Activated naive CD8-positive, alpha-beta T cell (primary cell): ENCODE measurements at regions not wholly inside any gene's neighbourhood (a gene's known extent, or its start where the extent isn't known, plus 50 kb on each side); places are given as distances from the start of the nearest gene placed in this dataset.
"Not testable (repeated sequence)": the region's sequence is repeated elsewhere in the genome, so short reads cannot be mapped to it uniquely, and the experiment has no call there.

ENCODE experiments used
- H3K27ac Mint-ChIP-seq: one replicate; pipeline ENCODE4 v1.8.0; 2021; ENCODE audit warnings: mixed read lengths
- H3K27me3 Mint-ChIP-seq: one replicate; pipeline ENCODE4 v1.8.0; 2021; ENCODE audit warnings: mixed read lengths
- H3K36me3 Mint-ChIP-seq: one replicate; pipeline ENCODE4 v1.8.0; 2021; ENCODE audit warnings: mixed read lengths
- H3K4me1 Mint-ChIP-seq: one replicate; pipeline ENCODE4 v1.8.0; 2021; ENCODE audit warnings: low read depth, mixed read lengths
- H3K4me3 Mint-ChIP-seq: one replicate; pipeline ENCODE4 v1.8.0; 2021; ENCODE audit warnings: mild to moderate bottlenecking, mixed read lengths
- H3K9me3 Mint-ChIP-seq: one replicate; pipeline ENCODE4 v1.8.0; 2021; ENCODE audit warnings: low read depth, mixed read lengths

DNA sequence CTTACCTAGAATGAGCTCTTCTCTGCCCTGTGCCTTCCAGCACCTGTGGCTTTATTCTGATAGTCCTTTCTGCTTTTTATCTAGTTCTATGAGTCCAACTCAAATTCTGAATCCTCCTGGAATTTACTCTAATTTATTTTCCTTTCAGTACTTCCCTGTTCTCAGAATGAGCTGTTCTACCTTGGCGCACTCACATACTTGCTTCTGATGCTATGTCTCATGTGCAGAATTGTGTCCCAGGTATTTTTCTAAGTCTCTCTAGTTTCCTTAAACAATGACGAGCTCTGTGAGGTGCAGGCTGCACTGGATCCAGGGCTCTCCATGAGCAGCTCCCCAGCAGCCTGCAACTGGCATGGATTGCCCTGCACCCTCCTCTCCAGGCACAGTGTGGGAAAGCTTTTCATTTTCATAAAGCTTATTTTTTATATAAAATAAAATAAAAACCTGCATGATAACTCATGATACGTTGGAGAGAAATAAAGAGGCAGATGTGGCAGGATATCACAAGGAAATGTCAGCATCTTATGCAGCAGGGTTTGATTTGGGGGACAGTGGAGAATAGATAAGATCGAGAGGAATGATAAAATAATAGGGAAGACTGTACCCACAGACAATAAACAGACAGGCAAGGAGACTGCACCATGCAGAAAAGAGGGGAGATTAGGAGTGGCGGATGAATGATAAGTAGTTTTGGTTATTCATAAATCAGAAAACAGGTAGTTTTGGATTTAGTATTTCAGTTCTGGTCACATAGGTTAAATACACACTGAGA, 258.2 kb upstream of the POM121L12 start:
- H3K9me3 Mint-ChIP-seq, result peaks cover 18% of the 10 kb centered on the region
- H3K27me3 Mint-ChIP-seq, result no peaks in the 10 kb centered on the region
- H3K27ac Mint-ChIP-seq, result no peak overlapping the region
- H3K36me3 Mint-ChIP-seq, result no peaks in the 10 kb centered on the region
- no peaks in the 10 kb centered on the region for H3K4me1 Mint-ChIP-seq
- H3K4me3 Mint-ChIP-seq, result no peak overlapping the region

- peaks cover 18% of the 10 kb centered on the region for H3K9me3 Mint-ChIP-seq
Measured at GRCh38 chr7:52775876-52776275, 259.6 kb upstream of the POM121L12 start.

DNA sequence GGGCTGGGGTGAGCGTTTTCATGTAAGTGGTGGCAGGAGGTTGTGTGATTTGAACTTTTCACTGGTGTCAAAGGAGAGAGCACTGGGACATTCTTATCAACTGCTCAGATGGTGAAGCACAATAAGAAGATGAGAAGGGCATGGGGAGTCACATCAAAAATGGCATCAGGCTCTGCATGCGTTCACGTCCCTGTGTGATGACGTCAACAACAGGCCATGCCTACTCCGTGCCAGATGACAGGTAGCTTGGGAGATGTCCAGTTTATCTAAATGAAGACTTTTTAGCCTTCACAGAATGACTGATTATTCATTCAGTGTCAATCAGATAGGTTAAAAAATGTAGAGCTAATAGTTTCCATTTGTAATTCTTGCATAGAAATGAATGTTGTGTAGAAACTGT, 264.3 kb upstream of the POM121L12 start:
- H3K27me3 Mint-ChIP-seq, result no peaks in the 10 kb centered on the region
- H3K27ac Mint-ChIP-seq, result no peak overlapping the region
- no peak overlapping the region for H3K4me3 Mint-ChIP-seq
- no peaks in the 10 kb centered on the region for H3K4me1 Mint-ChIP-seq
- no peaks in the 10 kb centered on the region for H3K36me3 Mint-ChIP-seq
- peaks cover 5% of the 10 kb centered on the region for H3K9me3 Mint-ChIP-seq

More at GRCh38 chr7:52775876-52776275, 259.6 kb upstream of the POM121L12 start:
- Mint-ChIP-seq H3K27ac (no peak overlapping the region), H3K27me3 (no peaks in the 10 kb centered on the region), H3K4me1 (no peaks in the 10 kb centered on the region), H3K4me3 (no peak overlapping the region), H3K36me3 (no peaks in the 10 kb centered on the region)

GRCh38 chr7:52764492-52765169, 270.8 kb upstream of the POM121L12 start:
- Mint-ChIP-seq H3K4me1 (no peaks in the 10 kb centered on the region), H3K9me3 (peaks cover 3% of the 10 kb centered on the region), H3K27me3 (no peaks in the 10 kb centered on the region), H3K4me3 (no peak overlapping the region), H3K27ac (no peak overlapping the region), H3K36me3 (no peaks in the 10 kb centered on the region)

- H3K27ac Mint-ChIP-seq, result no peak overlapping the region
- no peaks in the 10 kb centered on the region for H3K4me1 Mint-ChIP-seq
- H3K36me3 Mint-ChIP-seq, result no peaks in the 10 kb centered on the region
- H3K4me3 Mint-ChIP-seq, result no peak overlapping the region
- H3K9me3 Mint-ChIP-seq, result peaks cover 8% of the 10 kb centered on the region
- no peaks in the 10 kb centered on the region for H3K27me3 Mint-ChIP-seq
Measured at GRCh38 chr7:52758356-52758755, 277.1 kb upstream of the POM121L12 start.

GRCh38 chr7:52753855-52754254, 281.6 kb upstream of the POM121L12 start:
- H3K36me3 Mint-ChIP-seq, result no peaks in the 10 kb centered on the region
- no peaks in the 10 kb centered on the region for H3K27me3 Mint-ChIP-seq
- no peak overlapping the region for H3K27ac Mint-ChIP-seq
- H3K4me3 Mint-ChIP-seq, result no peak overlapping the region
- H3K9me3 Mint-ChIP-seq, result peaks cover 11% of the 10 kb centered on the region
- H3K4me1 Mint-ChIP-seq, result no peaks in the 10 kb centered on the region

DNA sequence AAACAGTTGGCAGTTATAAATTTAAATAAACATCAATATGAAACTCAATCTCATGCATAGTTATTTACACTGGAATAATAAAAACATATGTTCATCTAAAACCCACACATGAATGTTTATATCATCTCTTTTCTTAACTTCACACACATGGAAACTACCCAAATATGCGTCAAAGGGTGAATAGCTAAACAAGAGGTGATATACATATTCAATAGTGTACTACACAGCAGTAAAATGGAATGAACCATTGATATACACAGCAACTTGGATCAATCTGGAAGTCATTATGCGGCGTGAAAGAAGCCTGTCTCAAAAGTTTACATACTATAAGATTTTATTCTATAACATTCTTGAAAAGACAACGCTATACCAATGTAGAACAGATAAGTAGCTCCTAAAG, 282.5 kb upstream of the POM121L12 start:
- no peaks in the 10 kb centered on the region for H3K36me3 Mint-ChIP-seq
- H3K9me3 Mint-ChIP-seq, result peaks cover 11% of the 10 kb centered on the region
- H3K27me3 Mint-ChIP-seq, result no peaks in the 10 kb centered on the region
- no peak overlapping the region for H3K27ac Mint-ChIP-seq
- no peaks in the 10 kb centered on the region for H3K4me1 Mint-ChIP-seq
- no peak overlapping the region for H3K4me3 Mint-ChIP-seq

GRCh38 chr7:52749880-52750279, 285.6 kb upstream of the POM121L12 start:
- Mint-ChIP-seq H3K4me3 (no peak overlapping the region), H3K27ac (no peak overlapping the region), H3K4me1 (no peaks in the 10 kb centered on the region), H3K27me3 (no peaks in the 10 kb centered on the region), H3K9me3 (peaks cover 10% of the 10 kb centered on the region), H3K36me3 (no peaks in the 10 kb centered on the region)

DNA sequence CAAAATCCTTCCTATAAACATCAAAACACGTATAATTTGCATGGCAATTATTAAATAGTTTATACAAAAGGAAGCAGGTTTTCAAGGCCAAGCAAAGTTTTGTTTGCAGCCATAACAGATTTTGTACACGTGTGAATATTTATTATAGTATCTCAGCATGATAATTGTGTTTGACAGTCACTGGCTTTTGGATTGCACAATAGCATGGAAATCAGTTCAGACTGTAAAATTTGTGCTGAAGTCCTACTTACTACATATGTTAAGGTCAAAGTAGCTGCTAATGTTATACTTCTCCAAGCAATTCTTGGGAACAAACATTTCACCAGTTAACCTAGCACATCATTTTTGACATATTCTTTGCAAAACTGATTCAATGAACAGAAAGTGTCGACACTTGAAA, 287.6 kb upstream of the POM121L12 start:
- H3K4me1 Mint-ChIP-seq, result no peaks in the 10 kb centered on the region
- no peak overlapping the region for H3K4me3 Mint-ChIP-seq
- no peak overlapping the region for H3K27ac Mint-ChIP-seq
- H3K27me3 Mint-ChIP-seq, result no peaks in the 10 kb centered on the region
- H3K36me3 Mint-ChIP-seq, result no peaks in the 10 kb centered on the region
- peaks cover 10% of the 10 kb centered on the region for H3K9me3 Mint-ChIP-seq

- Mint-ChIP-seq H3K36me3 (no peaks in the 10 kb centered on the region), H3K9me3 (peaks cover 3% of the 10 kb centered on the region), H3K4me3 (no peak overlapping the region), H3K27ac (no peak overlapping the region), H3K27me3 (no peaks in the 10 kb centered on the region), H3K4me1 (no peaks in the 10 kb centered on the region)
Measured at GRCh38 chr7:52741670-52742290, 293.7 kb upstream of the POM121L12 start.

DNA sequence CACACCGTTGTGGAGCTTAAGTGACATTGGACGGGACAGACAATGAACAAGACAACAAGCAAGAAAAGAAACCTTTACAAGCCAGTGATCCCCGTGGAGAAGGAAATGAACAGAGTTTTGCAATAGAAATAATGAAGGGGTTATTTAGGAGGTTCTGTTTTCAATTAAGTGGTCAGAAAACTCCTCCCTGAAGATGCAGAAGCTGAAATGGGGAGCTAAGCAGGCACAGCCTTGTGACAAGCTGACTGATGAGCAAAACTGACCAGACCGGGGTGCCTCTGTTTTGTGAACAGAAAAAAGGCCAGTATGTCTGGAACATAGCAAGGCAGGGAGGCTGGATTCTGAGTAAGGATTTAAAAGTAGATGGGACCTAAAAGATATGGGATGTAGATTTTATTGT, 299.8 kb upstream of the POM121L12 start:
- Mint-ChIP-seq H3K4me1 (no peaks in the 10 kb centered on the region), H3K27me3 (no peaks in the 10 kb centered on the region), H3K4me3 (no peak overlapping the region), H3K27ac (no peak overlapping the region), H3K9me3 (peaks cover 14% of the 10 kb centered on the region), H3K36me3 (no peaks in the 10 kb centered on the region)

DNA sequence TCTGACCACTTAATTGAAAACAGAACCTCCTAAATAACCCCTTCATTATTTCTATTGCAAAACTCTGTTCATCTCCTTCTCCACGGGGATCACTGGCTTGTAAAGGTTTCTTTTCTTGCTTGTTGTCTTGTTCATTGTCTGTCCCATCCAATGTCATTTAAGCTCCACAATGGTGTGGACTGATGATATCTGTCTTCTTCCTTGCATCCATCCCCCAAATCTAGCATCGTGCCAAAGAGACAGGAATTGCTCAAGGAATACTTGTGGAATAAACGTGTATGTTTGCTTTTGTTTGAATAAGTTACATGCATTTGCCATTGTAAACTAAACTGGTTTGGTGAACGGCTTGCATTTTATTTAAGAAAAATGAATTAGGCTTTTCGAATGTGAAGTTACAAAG, 306.8 kb upstream of the POM121L12 start:
- H3K27ac Mint-ChIP-seq, H3K4me3 Mint-ChIP-seq, H3K27me3 Mint-ChIP-seq, H3K4me1 Mint-ChIP-seq, H3K36me3 Mint-ChIP-seq, H3K9me3 Mint-ChIP-seq: not testable (repeated sequence)

DNA sequence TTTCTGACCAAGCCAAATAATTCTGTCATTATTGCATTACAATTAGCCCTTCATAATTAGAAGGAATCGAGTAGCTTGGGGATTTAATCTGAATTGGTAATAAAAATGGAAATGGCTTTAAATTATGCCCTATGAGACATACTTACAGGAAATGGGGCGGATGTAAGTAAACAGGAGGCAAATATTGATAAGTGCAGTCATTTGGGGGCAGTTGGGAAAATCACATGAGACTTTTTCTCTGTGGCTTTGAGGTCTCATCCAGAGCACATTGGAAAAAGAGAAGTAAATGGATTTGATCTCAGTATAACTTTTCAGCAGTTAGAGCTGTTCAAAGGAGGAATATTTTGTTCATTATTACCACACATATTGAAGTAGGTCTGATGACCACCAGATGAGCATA, 307.8 kb upstream of the POM121L12 start:
- no peaks in the 10 kb centered on the region for H3K27me3 Mint-ChIP-seq
- no peak overlapping the region for H3K27ac Mint-ChIP-seq
- H3K36me3 Mint-ChIP-seq, result no peaks in the 10 kb centered on the region

GRCh38 chr7:52726986-52727385, 308.4 kb upstream of the POM121L12 start:
- Mint-ChIP-seq H3K27ac (no peak overlapping the region), H3K4me3 (no peak overlapping the region), H3K9me3 (peaks cover 8% of the 10 kb centered on the region), H3K27me3 (no peaks in the 10 kb centered on the region), H3K36me3 (no peaks in the 10 kb centered on the region), H3K4me1 (no peaks in the 10 kb centered on the region)

More for the DNA sequence above, 307.8 kb upstream of the POM121L12 start:
- H3K4me1 Mint-ChIP-seq, result no peaks in the 10 kb centered on the region
- H3K9me3 Mint-ChIP-seq, result peaks cover 8% of the 10 kb centered on the region
- no peak overlapping the region for H3K4me3 Mint-ChIP-seq

GRCh38 chr7:52726493-52726892, 308.9 kb upstream of the POM121L12 start:
- H3K36me3 Mint-ChIP-seq, result no peaks in the 10 kb centered on the region
- H3K27me3 Mint-ChIP-seq, result no peaks in the 10 kb centered on the region
- peaks cover 8% of the 10 kb centered on the region for H3K9me3 Mint-ChIP-seq
- H3K4me3 Mint-ChIP-seq, result no peak overlapping the region
- H3K27ac Mint-ChIP-seq, result no peak overlapping the region
- H3K4me1 Mint-ChIP-seq, result no peaks in the 10 kb centered on the region
